B cell (primary cell): ENCODE measurements at regions not wholly inside any gene's neighbourhood (a gene's known extent, or its start where the extent isn't known, plus 50 kb on each side); places are given as distances from the start of the nearest gene placed in this dataset.

Experiments used
- CTCF ChIP-seq: fragments of 200-600 bp; IDR thresholded peaks from one replicate; pipeline ENCODE4 v1.8.0; 2022; ENCODE audit warnings: antibody characterized with exemption, mild to moderate bottlenecking
- EZH2 ChIP-seq: IDR thresholded peaks from 2 replicates; pipeline ENCODE4 v1.6.1; 2012; ENCODE audit warnings: borderline replicate concordance, low read depth, mild to moderate bottlenecking, moderate library complexity, low read length; ENCODE audit not compliant: insufficient read depth, poor library complexity, severe bottlenecking

GRCh38 chr18:78595453-78595852 is 384.2 kb upstream of the SALL3 start:
- no peak for TF ChIP-seq CTCF
- no peak for TF ChIP-seq EZH2
